ENCODE measurements at regions not wholly inside any gene's neighbourhood (a gene's known extent, or its start where the extent isn't known, plus 50 kb on each side); places are given as distances from the start of the nearest gene placed in this dataset.
"Not testable (repeated sequence)": the region's sequence is repeated elsewhere in the genome, so short reads cannot be mapped to it uniquely, and the experiment has no call there.

GRCh38 chr12:131613678-131614077 is 97.2 kb upstream of the SFSWAP start:
- no peak for DNase-seq (ENCODE audit: low read depth, low spot score)

- no peak for DNase-seq (ENCODE audit: low read depth, low spot score)
Observed at GRCh38 chr12:131615326-131616042, 95.4 kb upstream of the SFSWAP start.

- DNase-seq (ENCODE audit: low read depth, low spot score): no peak
Observed at GRCh38 chr12:131616043-131616700, 94.7 kb upstream of the SFSWAP start.

GRCh38 chr12:131616738-131617137 is 94.2 kb upstream of the SFSWAP start:
- DNase-seq (ENCODE audit: low read depth, low spot score): no peak

GRCh38 chr12:131617179-131617578 is 93.7 kb upstream of the SFSWAP start:
- no peak for DNase-seq (ENCODE audit: low read depth, low spot score)

GRCh38 chr12:131617596-131618302 is 93.1 kb upstream of the SFSWAP start:
- no peak for DNase-seq (ENCODE audit: low read depth, low spot score)

GRCh38 chr12:131618303-131618658 is 92.6 kb upstream of the SFSWAP start:
- DNase-seq (ENCODE audit: low read depth, low spot score): no peak

- DNase-seq (ENCODE audit: low read depth, low spot score): no peak
Observed at GRCh38 chr12:131618701-131619100, 92.2 kb upstream of the SFSWAP start.

GRCh38 chr12:131619106-131619642 is 91.7 kb upstream of the SFSWAP start:
- no peak for DNase-seq (ENCODE audit: low read depth, low spot score)

GRCh38 chr12:131619736-131620506 is 91.0 kb upstream of the SFSWAP start:
- no peak for DNase-seq (ENCODE audit: low read depth, low spot score)

- DNase-seq (ENCODE audit: low read depth, low spot score): no peak
Observed at GRCh38 chr12:131620520-131620919, 90.4 kb upstream of the SFSWAP start.

- no peak for DNase-seq (ENCODE audit: low read depth, low spot score)
Observed at GRCh38 chr12:131620946-131621681, 89.8 kb upstream of the SFSWAP start.

- no peak for DNase-seq (ENCODE audit: low read depth, low spot score)
Observed at GRCh38 chr12:131621701-131622421, 89.0 kb upstream of the SFSWAP start.

- no peak for DNase-seq (ENCODE audit: low read depth, low spot score)
Observed at GRCh38 chr12:131622422-131622955, 88.4 kb upstream of the SFSWAP start.

- DNase-seq (ENCODE audit: low read depth, low spot score): not testable (repeated sequence)
Observed at GRCh38 chr12:131623404-131624368, 87.2 kb upstream of the SFSWAP start.

- DNase-seq (ENCODE audit: low read depth, low spot score): not testable (repeated sequence)
Observed at GRCh38 chr12:131624369-131624739, 86.5 kb upstream of the SFSWAP start.

- not testable (repeated sequence) for DNase-seq (ENCODE audit: low read depth, low spot score)
Observed at GRCh38 chr12:131624756-131625501, 86.0 kb upstream of the SFSWAP start.

Measured in activated CD4-positive, CD25-positive, alpha-beta regulatory T cell treated with anti-CD3 and anti-CD28 coated beads, Interleukin-2, amount 50 U/mL, for 16 hours (primary cell).